ENCODE measurements at regions not wholly inside any gene's neighbourhood (a gene's known extent, or its start where the extent isn't known, plus 50 kb on each side); places are given as distances from the start of the nearest gene placed in this dataset.

DNA sequence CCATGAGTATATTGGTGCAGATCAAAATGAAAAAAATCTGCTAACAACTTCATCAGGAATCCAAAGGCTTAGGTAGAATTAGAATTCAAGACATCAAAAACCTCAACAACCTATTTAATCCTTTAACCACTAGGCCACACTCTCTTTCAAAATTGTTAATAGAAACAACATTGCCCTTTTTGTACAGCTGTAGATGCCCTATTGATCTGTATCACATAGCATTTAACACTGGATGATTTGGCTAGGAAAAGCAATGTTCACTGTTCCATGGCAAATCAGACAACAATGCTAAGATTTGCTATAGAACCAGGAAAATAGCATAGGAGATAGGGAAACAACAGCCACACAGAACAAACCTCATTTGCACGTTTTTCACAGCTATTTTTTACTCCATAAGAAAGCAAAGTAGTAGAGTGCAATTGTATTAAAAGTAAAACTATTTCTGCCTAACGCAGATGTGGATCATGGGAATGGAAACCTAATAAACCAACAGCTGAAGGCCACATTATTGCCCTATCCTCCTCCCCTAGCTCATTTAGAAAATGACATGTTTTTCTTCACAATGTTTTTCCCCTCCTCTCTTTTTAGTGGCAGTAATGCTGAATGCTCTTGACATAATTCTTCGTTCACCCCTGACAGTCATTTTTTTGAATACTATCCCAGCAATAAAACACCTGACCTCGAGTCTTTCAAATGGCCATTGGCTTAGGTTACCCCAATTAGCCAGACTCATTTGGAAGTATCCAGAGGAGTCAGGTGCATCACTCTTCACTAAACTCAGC, 373.0 kb upstream of the CCNH start:
- Histone ChIP-seq H2AFZ (ENCODE audit: low read depth, low read length) (peak overlapping the region; percentile 24), H3K4me2 (ENCODE audit: low read length) (peak overlapping the region; percentile 19), H3K79me2 (ENCODE audit: insufficient read depth, low read length) (no peaks in the 10 kb centered on the region), H3K9ac (ENCODE audit: low read length) (no peak overlapping the region), H4K20me1 (ENCODE audit: insufficient read depth, low read length) (no peaks in the 10 kb centered on the region), H3K4me1 (ENCODE audit: insufficient read depth, low read length) (no peaks in the 10 kb centered on the region), H3K27ac (ENCODE audit: low read depth, low read length) (no peak overlapping the region), H3K9me3 (ENCODE audit: insufficient read depth, low read depth, low read length) (no peaks in the 10 kb centered on the region), H3K27me3 (ENCODE audit: insufficient read depth, low read length) (no peaks in the 10 kb centered on the region), H3K36me3 (ENCODE audit: insufficient read depth, low read length) (no peaks in the 10 kb centered on the region), H3K4me3 (ENCODE audit: insufficient read depth, low read depth, low read length) (no peak overlapping the region)
- no peak for DNase-seq (ENCODE audit: low read depth)
- Mint-ChIP-seq H3K36me3 (ENCODE audit: low read depth, unreplicated experiment) (no peaks in the 10 kb centered on the region), H3K4me1 (ENCODE audit: low read depth, unreplicated experiment) (no peaks in the 10 kb centered on the region), H3K4me3 (ENCODE audit: unreplicated experiment) (no peak overlapping the region), H3K27ac (ENCODE audit: unreplicated experiment) (no peak overlapping the region), H3K27me3 (ENCODE audit: low read depth, unreplicated experiment) (no peaks in the 10 kb centered on the region), H3K9me3 (ENCODE audit: unreplicated experiment) (no peaks in the 10 kb centered on the region)
- TF ChIP-seq, protein P1, sequence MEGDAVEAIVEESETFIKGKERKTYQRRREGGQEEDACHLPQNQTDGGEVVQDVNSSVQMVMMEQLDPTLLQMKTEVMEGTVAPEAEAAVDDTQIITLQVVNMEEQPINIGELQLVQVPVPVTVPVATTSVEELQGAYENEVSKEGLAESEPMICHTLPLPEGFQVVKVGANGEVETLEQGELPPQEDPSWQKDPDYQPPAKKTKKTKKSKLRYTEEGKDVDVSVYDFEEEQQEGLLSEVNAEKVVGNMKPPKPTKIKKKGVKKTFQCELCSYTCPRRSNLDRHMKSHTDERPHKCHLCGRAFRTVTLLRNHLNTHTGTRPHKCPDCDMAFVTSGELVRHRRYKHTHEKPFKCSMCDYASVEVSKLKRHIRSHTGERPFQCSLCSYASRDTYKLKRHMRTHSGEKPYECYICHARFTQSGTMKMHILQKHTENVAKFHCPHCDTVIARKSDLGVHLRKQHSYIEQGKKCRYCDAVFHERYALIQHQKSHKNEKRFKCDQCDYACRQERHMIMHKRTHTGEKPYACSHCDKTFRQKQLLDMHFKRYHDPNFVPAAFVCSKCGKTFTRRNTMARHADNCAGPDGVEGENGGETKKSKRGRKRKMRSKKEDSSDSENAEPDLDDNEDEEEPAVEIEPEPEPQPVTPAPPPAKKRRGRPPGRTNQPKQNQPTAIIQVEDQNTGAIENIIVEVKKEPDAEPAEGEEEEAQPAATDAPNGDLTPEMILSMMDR (IDR thresholded peaks at IDR 0.05; ENCODE audit: insufficient read depth, low read depth, low read length), result no peak
- no peak for TF ChIP-seq EZH2 (IDR thresholded peaks at IDR 0.05; ENCODE audit: insufficient read depth, low read length)
- no peak for FAIRE-seq

DNA sequence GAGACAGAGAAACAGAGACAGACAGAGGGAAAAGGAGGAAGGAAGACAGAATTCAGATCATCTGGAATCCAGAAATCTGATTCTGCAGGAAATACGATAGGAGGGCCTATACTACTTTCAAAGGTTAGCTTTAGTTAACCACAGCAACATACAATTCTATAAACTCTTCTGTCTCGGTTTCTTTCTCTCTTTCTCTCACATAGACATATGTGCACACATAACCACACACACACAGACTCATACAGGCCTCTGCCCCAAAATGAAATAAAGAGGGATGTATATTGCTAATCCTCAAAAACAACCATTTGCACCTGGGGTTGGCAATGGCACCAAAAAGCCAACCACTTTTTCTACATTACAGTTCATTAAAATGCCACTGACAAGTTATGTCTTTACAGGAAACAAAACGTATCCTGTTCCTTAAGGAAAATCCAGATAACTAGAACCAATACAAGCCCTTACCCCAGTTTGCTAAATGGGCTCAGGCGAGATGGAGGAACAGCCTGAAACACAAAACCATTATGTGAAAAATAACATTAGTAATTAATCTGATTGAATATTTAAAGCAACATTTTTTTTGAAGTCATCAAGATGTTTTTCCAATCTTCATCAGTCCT, 372.3 kb upstream of the CCNH start:
- Histone ChIP-seq H3K36me3 (ENCODE audit: insufficient read depth, low read length) (no peaks in the 10 kb centered on the region), H3K4me1 (ENCODE audit: insufficient read depth, low read length) (no peaks in the 10 kb centered on the region), H3K4me2 (ENCODE audit: low read length) (peak overlapping the region; percentile 7), H3K4me3 (ENCODE audit: insufficient read depth, low read depth, low read length) (no peak overlapping the region), H2AFZ (ENCODE audit: low read depth, low read length) (no peak overlapping the region), H3K27me3 (ENCODE audit: insufficient read depth, low read length) (no peaks in the 10 kb centered on the region), H3K9ac (ENCODE audit: low read length) (no peak overlapping the region), H4K20me1 (ENCODE audit: insufficient read depth, low read length) (no peaks in the 10 kb centered on the region), H3K9me3 (ENCODE audit: insufficient read depth, low read depth, low read length) (no peaks in the 10 kb centered on the region), H3K27ac (ENCODE audit: low read depth, low read length) (no peak overlapping the region), H3K79me2 (ENCODE audit: insufficient read depth, low read length) (no peaks in the 10 kb centered on the region)
- TF ChIP-seq, protein P1 (IDR thresholded peaks at IDR 0.05; ENCODE audit: insufficient read depth, low read depth, low read length), result no peak
- TF ChIP-seq EZH2 (IDR thresholded peaks at IDR 0.05; ENCODE audit: insufficient read depth, low read length), result no peak
- Mint-ChIP-seq H3K4me3 (ENCODE audit: unreplicated experiment) (no peak overlapping the region), H3K36me3 (ENCODE audit: low read depth, unreplicated experiment) (no peaks in the 10 kb centered on the region), H3K4me1 (ENCODE audit: low read depth, unreplicated experiment) (no peaks in the 10 kb centered on the region), H3K27ac (ENCODE audit: unreplicated experiment) (no peak overlapping the region), H3K9me3 (ENCODE audit: unreplicated experiment) (no peaks in the 10 kb centered on the region), H3K27me3 (ENCODE audit: low read depth, unreplicated experiment) (no peaks in the 10 kb centered on the region)
- DNase-seq (ENCODE audit: low read depth) (no peak), FAIRE-seq (no peak)

DNA sequence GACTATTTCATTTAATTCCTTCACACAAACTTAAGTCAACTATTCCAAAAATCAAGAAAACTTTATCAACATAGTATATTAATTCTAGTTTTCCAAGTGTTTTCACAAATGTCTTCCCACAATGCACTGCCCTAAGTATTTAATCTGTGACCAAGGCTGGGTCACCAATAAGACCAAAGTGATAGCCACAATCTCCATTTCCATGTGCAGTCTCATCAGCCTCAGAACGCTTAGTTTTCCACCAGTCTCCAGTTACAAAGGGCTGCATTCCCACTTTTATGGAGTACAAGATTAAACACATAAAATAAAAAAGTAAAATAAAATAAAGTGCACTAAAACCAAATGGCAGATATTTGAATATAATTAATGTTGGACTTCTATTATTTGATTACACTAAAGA, 371.6 kb upstream of the CCNH start:
- Mint-ChIP-seq H3K27me3 (ENCODE audit: low read depth, unreplicated experiment) (no peaks in the 10 kb centered on the region), H3K4me3 (ENCODE audit: unreplicated experiment) (no peak overlapping the region), H3K36me3 (ENCODE audit: low read depth, unreplicated experiment) (no peaks in the 10 kb centered on the region), H3K9me3 (ENCODE audit: unreplicated experiment) (no peaks in the 10 kb centered on the region), H3K27ac (ENCODE audit: unreplicated experiment) (no peak overlapping the region), H3K4me1 (ENCODE audit: low read depth, unreplicated experiment) (no peaks in the 10 kb centered on the region)
- Histone ChIP-seq H3K4me1 (ENCODE audit: insufficient read depth, low read length) (no peaks in the 10 kb centered on the region), H3K4me3 (ENCODE audit: insufficient read depth, low read depth, low read length) (no peak overlapping the region), H3K4me2 (ENCODE audit: low read length) (no peak overlapping the region), H3K27me3 (ENCODE audit: insufficient read depth, low read length) (no peaks in the 10 kb centered on the region), H2AFZ (ENCODE audit: low read depth, low read length) (no peak overlapping the region), H3K79me2 (ENCODE audit: insufficient read depth, low read length) (no peaks in the 10 kb centered on the region), H4K20me1 (ENCODE audit: insufficient read depth, low read length) (no peaks in the 10 kb centered on the region), H3K9me3 (ENCODE audit: insufficient read depth, low read depth, low read length) (no peaks in the 10 kb centered on the region), H3K27ac (ENCODE audit: low read depth, low read length) (no peak overlapping the region), H3K36me3 (ENCODE audit: insufficient read depth, low read length) (no peaks in the 10 kb centered on the region), H3K9ac (ENCODE audit: low read length) (no peak overlapping the region)
- TF ChIP-seq, protein P1 (IDR thresholded peaks at IDR 0.05; ENCODE audit: insufficient read depth, low read depth, low read length), result no peak
- TF ChIP-seq EZH2 (IDR thresholded peaks at IDR 0.05; ENCODE audit: insufficient read depth, low read length), result no peak
- FAIRE-seq (no peak), DNase-seq (ENCODE audit: low read depth) (no peak)
